ENCODE measurements at regions not wholly inside any gene's neighbourhood (a gene's known extent, or its start where the extent isn't known, plus 50 kb on each side); places are given as distances from the start of the nearest gene placed in this dataset.

DNA sequence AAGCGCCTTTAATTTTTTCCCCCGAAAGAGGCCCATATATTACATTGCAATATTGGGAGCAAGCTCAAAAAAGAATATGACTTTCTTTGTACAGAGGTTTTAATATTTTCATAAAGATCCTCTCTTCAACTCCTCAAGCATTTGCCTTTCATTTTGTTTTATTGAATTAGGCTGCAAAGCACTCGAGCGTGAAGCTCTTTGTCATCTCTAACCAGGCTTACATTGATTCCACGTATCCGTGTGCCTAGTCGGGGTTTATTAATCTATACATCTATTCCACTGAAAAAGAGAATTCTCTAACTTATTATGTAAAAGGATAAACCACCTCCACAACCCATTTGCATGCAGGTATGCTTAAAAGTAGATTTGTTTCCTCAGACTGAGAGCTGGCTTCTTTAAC lies 234.8 kb upstream of the TMPO start:
- Mint-ChIP-seq H3K4me3 (no peak overlapping the region), H3K27me3 (peaks cover 13% of the 10 kb centered on the region), H3K4me1 (no peaks in the 10 kb centered on the region), H3K9me3 (ENCODE audit: insufficient read depth) (no peaks in the 10 kb centered on the region), H3K27ac (no peak overlapping the region)
- Histone ChIP-seq H3K27me3 (replicated peaks in 1 of 4; ENCODE audit: control extremely low read depth in 1 of 4, control insufficient read depth in 3 of 4, insufficient read depth in 4 of 4, low read length in 3 of 4) (no peaks in the 10 kb centered on the region), H3K4me1 (ENCODE audit: control insufficient read depth in 2 of 2, insufficient read depth in 2 of 2, low read length in 2 of 2) (no peaks in the 10 kb centered on the region), H3K4me3 (ENCODE audit: control extremely low read depth in 1 of 5, extremely low read depth in 1 of 5, insufficient read depth in 1 of 5, low read depth in 2 of 5, low read length in 4 of 5) (no peak overlapping the region), H2AFZ (ENCODE audit: insufficient read depth, low read depth, low read length, poor library complexity, severe bottlenecking) (no peak overlapping the region), H3K27ac (ENCODE audit: low read length in 2 of 2) (no peak overlapping the region), H3K79me2 (ENCODE audit: control insufficient read depth, insufficient read depth, low read length) (no peaks in the 10 kb centered on the region), H3K9me3 (ENCODE audit: control extremely low read depth in 1 of 3, control insufficient read depth in 2 of 3, insufficient read depth in 1 of 3, low read length in 2 of 3) (no peaks in the 10 kb centered on the region), H3K4me2 (replicated peaks; ENCODE audit: low read depth, low read length, poor library complexity, severe bottlenecking) (no peak overlapping the region), H4K20me1 (ENCODE audit: control insufficient read depth, insufficient read depth, low read length, poor library complexity, severe bottlenecking) (no peaks in the 10 kb centered on the region), H3K9ac (ENCODE audit: low read length) (no peak overlapping the region), H3K36me3 (replicated peaks in 1 of 2; ENCODE audit: control extremely low read depth in 1 of 2, control insufficient read depth in 1 of 2, extremely low read depth in 1 of 2, insufficient read depth in 2 of 2, low read length in 1 of 2) (no peaks in the 10 kb centered on the region)
- no CpG with 5 or more reads among the region's 7 CpGs for WGBS (ENCODE audit: insufficient coverage)
- ChIA-PET CTCF (no interaction called here), POLR2A (no interaction called here)
- intact Hi-C loops (cut with micrococcal nuclease), result no loop called here
- no peak for TF ChIP-seq EZH2 (IDR thresholded peaks at IDR 0.05; ENCODE audit: borderline replicate concordance, insufficient read depth, low read depth, low read length, poor library complexity, severe bottlenecking)
- DNase-seq, result no peak
- ATAC-seq (ENCODE audit: low read depth), result no peak

DNA sequence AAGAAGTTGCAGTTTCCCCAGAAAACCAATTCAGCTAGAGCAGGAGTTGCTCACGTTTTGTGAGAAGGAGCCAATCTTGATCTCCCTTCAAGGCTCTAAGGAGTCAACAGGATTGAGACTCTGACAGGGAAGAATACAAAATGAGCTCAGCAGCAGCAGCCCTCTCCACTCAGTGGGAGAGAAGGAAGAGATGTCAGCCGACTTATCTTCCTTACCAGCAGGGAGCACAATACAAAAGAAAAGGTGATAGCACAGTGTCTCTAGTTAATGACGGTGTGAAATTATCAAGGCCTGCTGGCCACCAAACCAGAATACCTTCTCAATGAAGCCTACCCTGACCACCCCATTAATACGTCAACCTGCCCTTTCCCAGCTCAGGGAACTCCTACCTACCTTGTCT lies 223.6 kb upstream of the TMPO start:
- H3K27ac ChIP-seq (ENCODE audit: low read length in 2 of 2), result no peak overlapping the region
- DNase-seq, result no peak
- TF ChIP-seq, protein P1, sequence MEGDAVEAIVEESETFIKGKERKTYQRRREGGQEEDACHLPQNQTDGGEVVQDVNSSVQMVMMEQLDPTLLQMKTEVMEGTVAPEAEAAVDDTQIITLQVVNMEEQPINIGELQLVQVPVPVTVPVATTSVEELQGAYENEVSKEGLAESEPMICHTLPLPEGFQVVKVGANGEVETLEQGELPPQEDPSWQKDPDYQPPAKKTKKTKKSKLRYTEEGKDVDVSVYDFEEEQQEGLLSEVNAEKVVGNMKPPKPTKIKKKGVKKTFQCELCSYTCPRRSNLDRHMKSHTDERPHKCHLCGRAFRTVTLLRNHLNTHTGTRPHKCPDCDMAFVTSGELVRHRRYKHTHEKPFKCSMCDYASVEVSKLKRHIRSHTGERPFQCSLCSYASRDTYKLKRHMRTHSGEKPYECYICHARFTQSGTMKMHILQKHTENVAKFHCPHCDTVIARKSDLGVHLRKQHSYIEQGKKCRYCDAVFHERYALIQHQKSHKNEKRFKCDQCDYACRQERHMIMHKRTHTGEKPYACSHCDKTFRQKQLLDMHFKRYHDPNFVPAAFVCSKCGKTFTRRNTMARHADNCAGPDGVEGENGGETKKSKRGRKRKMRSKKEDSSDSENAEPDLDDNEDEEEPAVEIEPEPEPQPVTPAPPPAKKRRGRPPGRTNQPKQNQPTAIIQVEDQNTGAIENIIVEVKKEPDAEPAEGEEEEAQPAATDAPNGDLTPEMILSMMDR (IDR thresholded peaks at IDR 0.05), result no peak
- no peak for TF ChIP-seq EZH2 (IDR thresholded peaks at IDR 0.05; ENCODE audit: borderline replicate concordance, insufficient read depth, low read depth, low read length, poor library complexity, severe bottlenecking)
- no peak for ATAC-seq (ENCODE audit: low read depth)
- Mint-ChIP-seq H3K27me3 (peaks cover 16% of the 10 kb centered on the region), H3K4me1 (no peaks in the 10 kb centered on the region), H3K9me3 (ENCODE audit: insufficient read depth) (no peaks in the 10 kb centered on the region), H3K4me3 (no peak overlapping the region), H3K27ac (no peak overlapping the region)
- no peaks in the 10 kb centered on the region for H3K27me3 ChIP-seq (replicated peaks in 1 of 4; ENCODE audit: control extremely low read depth in 1 of 4, control insufficient read depth in 3 of 4, insufficient read depth in 4 of 4, low read length in 3 of 4)
- no peaks in the 10 kb centered on the region for H3K9me3 ChIP-seq (ENCODE audit: control extremely low read depth in 1 of 3, control insufficient read depth in 2 of 3, insufficient read depth in 1 of 3, low read length in 2 of 3)
- H3K9ac ChIP-seq (ENCODE audit: low read length), result no peak overlapping the region
- H3K4me2 ChIP-seq (replicated peaks; ENCODE audit: low read depth, low read length, poor library complexity, severe bottlenecking), result no peak overlapping the region
- ChIA-PET POLR2A (no interaction called here), CTCF (no interaction called here)
- H3K4me3 ChIP-seq (ENCODE audit: control extremely low read depth in 1 of 5, extremely low read depth in 1 of 5, insufficient read depth in 1 of 5, low read depth in 2 of 5, low read length in 4 of 5), result no peak overlapping the region
- H2AFZ ChIP-seq (ENCODE audit: insufficient read depth, low read depth, low read length, poor library complexity, severe bottlenecking), result no peak overlapping the region
- no peaks in the 10 kb centered on the region for H3K79me2 ChIP-seq (ENCODE audit: control insufficient read depth, insufficient read depth, low read length)
- H4K20me1 ChIP-seq (ENCODE audit: control insufficient read depth, insufficient read depth, low read length, poor library complexity, severe bottlenecking), result no peaks in the 10 kb centered on the region
- WGBS (ENCODE audit: insufficient coverage), result 28% methylated on average over 2 of the region's 4 CpGs
- H3K4me1 ChIP-seq (ENCODE audit: control insufficient read depth in 2 of 2, insufficient read depth in 2 of 2, low read length in 2 of 2), result no peaks in the 10 kb centered on the region
- intact Hi-C loops (cut with micrococcal nuclease), result no loop called here
- no peaks in the 10 kb centered on the region for H3K36me3 ChIP-seq (replicated peaks in 1 of 2; ENCODE audit: control extremely low read depth in 1 of 2, control insufficient read depth in 1 of 2, extremely low read depth in 1 of 2, insufficient read depth in 2 of 2, low read length in 1 of 2)
